Stomach (tissue), 8 donors: ENCODE measurements at regions not wholly inside any gene's neighbourhood (a gene's known extent, or its start where the extent isn't known, plus 50 kb on each side); places are given as distances from the start of the nearest gene placed in this dataset.

Experiments used
- DNase-seq, 2 donors: peaks; one replicate each; pipeline versions ENCODE4 v3.0.0 to v3.0.0-alpha.2; 2013 to 2019
- H3K27ac ChIP-seq, 5 donors: fragments of 200-600 bp in 4 of 5; sonication (generic) in 4 of 5; one replicate each; pipeline ENCODE4 v1.5.1; 2013 to 2019; ENCODE audit warnings: mild to moderate bottlenecking in 1 of 5, moderate library complexity in 1 of 5
- H3K27me3 ChIP-seq, 3 donors: fragments of 200-600 bp; sonication (generic); one replicate each; pipeline ENCODE4 v1.5.1; 2017 to 2019; ENCODE audit warnings: mixed run types in 1 of 3
- H3K36me3 ChIP-seq, 4 donors: fragments of 200-600 bp; sonication (generic); 1 replicate in 3 of 4; 2 replicates in 1 of 4; pipeline ENCODE4 v1.5.1; 2016 to 2019
- H3K4me1 ChIP-seq, 4 donors: fragments of 200-600 bp; sonication (generic); one replicate each; pipeline ENCODE4 v1.5.1; 2016 to 2019
- H3K4me3 ChIP-seq, 4 donors: fragments of 200-600 bp; sonication (generic) in 3 of 4; one replicate each; pipeline ENCODE4 v1.5.1; 2016 to 2019; ENCODE audit warnings: mild to moderate bottlenecking in 1 of 4
- H3K9me3 ChIP-seq, 4 donors: fragments of 200-600 bp; sonication (generic); one replicate each; pipeline ENCODE4 v1.5.1; 2016 to 2019
- CTCF ChIP-seq, 7 experiments: fragments of 450-650 bp in 4 of 7; fragments of 200-600 bp in 3 of 7; sonication (generic) in 3 of 7; IDR thresholded peaks; one replicate each; pipeline ENCODE4 v1.5.1; 2016 to 2019; ENCODE audit warnings: antibody characterized with exemption in 7 of 7, control low read depth in 2 of 7, mild to moderate bottlenecking in 1 of 7
- EP300 ChIP-seq: sonication (generic); formaldehyde crosslinking; IDR thresholded peaks from one replicate; pipeline ENCODE4 v1.6.1; 2017; ENCODE audit warnings: antibody characterized with exemption
- POLR2A ChIP-seq, 4 donors: fragments of 450-650 bp; IDR thresholded peaks; one replicate each; pipeline ENCODE4 v1.6.1; 2016; ENCODE audit warnings: antibody characterized with exemption in 4 of 4, control low read depth in 2 of 4, mild to moderate bottlenecking in 1 of 4, moderate library complexity in 1 of 4
- POLR2AphosphoS5 ChIP-seq, 3 donors: sonication (generic); formaldehyde crosslinking; IDR thresholded peaks; one replicate each; pipeline ENCODE4 v1.6.1; 2016; ENCODE audit warnings: antibody characterized with exemption in 3 of 3
- WGBS, 5 donors: extraction: QIAGEN DNeasy Blood & Tissue Kit in 3 of 5; methylation state at CpG; one replicate each; pipeline versions ENCODE4 v1.1.5 to v1.1.7; 2013 to 2018; 5-methylcytosine and 5-hydroxymethylcytosine counted together
- intact Hi-C: fragments of 100-400 bp; cut with DNase I; formaldehyde crosslinking; loops from one replicate; pipeline ENCODE4 v1.15.1; 2023; ENCODE audit warnings: low total_unique reads
- donor health status: healthy with polysubstance abuse.
- donor health status: Bipolar disorder and iron deficiency.
- donor health status: healthy.

DNA sequence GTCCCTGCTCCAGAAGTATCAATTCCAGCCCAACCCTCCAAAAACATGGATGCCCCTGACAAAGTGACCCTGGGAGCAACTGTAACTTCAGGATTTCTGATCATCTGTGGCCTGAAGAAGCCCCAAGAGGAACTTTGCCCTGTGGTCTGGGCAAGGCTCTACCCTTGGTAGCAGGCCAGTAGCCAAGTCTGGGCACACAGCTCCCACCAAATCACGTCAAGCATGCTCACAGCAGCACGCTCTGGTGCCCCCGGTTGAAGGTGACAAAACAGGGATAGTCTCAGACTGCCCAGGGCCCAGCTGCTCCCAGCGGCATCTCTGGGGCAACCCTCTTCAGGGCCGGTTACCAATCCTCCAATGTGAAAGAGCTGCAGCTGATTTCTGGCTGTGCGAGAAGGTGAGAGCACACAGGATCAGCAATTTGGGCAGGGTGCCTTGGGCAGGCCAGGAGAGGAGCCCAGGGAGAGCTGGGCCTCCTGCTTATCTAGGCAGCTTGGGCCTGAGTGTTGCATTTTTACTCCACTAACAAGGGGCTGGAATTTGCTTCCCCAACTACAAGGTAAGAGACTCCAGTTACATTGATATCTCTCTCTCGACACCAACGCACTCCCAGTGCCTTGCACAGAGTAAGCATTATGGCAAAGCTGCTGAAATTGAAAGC lies 418.1 kb downstream of the BCOR start:
- H3K4me3 ChIP-seq, result no peak overlapping the region

DNA sequence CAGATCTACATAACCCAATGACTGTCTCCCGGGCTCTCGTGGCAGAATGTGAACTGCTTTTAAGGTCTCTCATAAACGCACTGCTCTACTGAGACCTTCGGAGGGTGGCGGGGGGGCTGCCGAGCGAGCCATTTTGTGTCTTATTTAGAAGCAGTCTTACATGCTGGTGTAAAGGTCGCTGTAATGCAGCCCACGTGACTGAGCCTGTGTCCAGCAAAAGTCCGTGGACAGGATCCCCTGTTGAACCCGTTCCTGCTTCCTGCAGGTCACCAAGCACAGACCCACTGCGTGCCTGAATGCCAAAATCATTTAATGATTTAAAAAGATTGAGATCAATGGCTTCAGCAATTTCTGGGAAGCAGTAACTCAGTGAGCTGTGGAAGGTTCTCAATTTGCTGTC lies 415.9 kb downstream of the BCOR start:
- peaks cover 0 to 7% (median 0%) of the 10 kb centered on the region in 4 donors for H3K9me3 ChIP-seq
- intact Hi-C loops, result no loop called here
- peaks cover 0 to 1% (median 0%) of the 10 kb centered on the region in 3 donors for H3K27me3 ChIP-seq
- 78 to 88% (median 80%) methylated on average over 8 to 12 of the region's 12 CpGs for WGBS, 5 donors
- no peak overlapping the region for H3K4me3 ChIP-seq
- no peak for TF ChIP-seq EP300
- no peak for TF ChIP-seq POLR2A (IDR thresholded peaks at IDR 0.05)
- TF ChIP-seq POLR2AphosphoS5 (IDR thresholded peaks at IDR 0.05), result no peak
- no peak for TF ChIP-seq CTCF (IDR thresholded peaks at IDR 0.05)
- no peak for DNase-seq
- H3K36me3 ChIP-seq, result no peaks in the 10 kb centered on the region
- H3K4me1 ChIP-seq, result no peaks in the 10 kb centered on the region
- no peak overlapping the region for H3K27ac ChIP-seq

More for the DNA sequence above, 418.1 kb downstream of the BCOR start:
- Histone ChIP-seq H3K27ac (no peak overlapping the region), H3K36me3 (no peaks in the 10 kb centered on the region), H3K4me1 (no peaks in the 10 kb centered on the region), H3K9me3 (peaks cover 0 to 12% (median 0%) of the 10 kb centered on the region in 4 donors), H3K27me3 (no peaks in the 10 kb centered on the region)
- no peak for DNase-seq
- no peak for TF ChIP-seq POLR2AphosphoS5 (IDR thresholded peaks at IDR 0.05)
- TF ChIP-seq CTCF (IDR thresholded peaks at IDR 0.05), result no peak
- no peak for TF ChIP-seq POLR2A (IDR thresholded peaks at IDR 0.05)
- no peak for TF ChIP-seq EP300
- intact Hi-C loops, result no loop called here
- 84 to 94% (median 88%) methylated on average over 2 to 8 of the region's 8 CpGs for WGBS, 5 donors

DNA sequence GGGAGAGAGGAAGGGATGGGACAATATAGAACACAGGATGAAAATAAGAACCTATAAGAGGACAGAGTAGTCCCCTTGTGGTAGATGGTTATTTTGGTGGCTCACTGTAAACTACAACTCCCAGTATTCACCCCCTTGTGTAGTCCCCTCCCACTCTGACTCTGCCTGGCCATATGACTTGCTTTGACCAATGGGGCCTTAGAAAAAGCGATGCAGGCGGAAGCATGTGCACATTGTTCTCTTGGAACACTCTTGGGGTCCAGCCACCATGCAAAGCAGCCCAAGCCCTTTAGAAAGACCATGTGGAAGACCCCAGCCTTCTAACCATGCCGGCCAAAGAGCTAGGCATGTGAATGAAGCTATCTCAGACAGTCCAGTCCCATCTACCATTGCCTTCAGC lies 415.0 kb downstream of the BCOR start:
- 85 to 98% (median 87%) methylated on average over 2 to 3 of the region's 3 CpGs for WGBS, 5 donors
- H3K9me3 ChIP-seq, result peaks cover 0 to 7% (median 0%) of the 10 kb centered on the region in 4 donors
- DNase-seq, result no peak
- TF ChIP-seq POLR2AphosphoS5 (IDR thresholded peaks at IDR 0.05), result no peak
- TF ChIP-seq POLR2A (IDR thresholded peaks at IDR 0.05), result no peak
- TF ChIP-seq EP300, result no peak
- intact Hi-C loops, result no loop called here
- H3K4me3 ChIP-seq, result no peak overlapping the region
- no peaks in the 10 kb centered on the region for H3K36me3 ChIP-seq
- no peak overlapping the region for H3K27ac ChIP-seq
- H3K4me1 ChIP-seq, result no peaks in the 10 kb centered on the region
- H3K27me3 ChIP-seq, result peaks cover 0 to 9% (median 0%) of the 10 kb centered on the region in 3 donors

- TF ChIP-seq EP300 (no peak), CTCF (IDR thresholded peaks at IDR 0.05) (no peak)
- Histone ChIP-seq H3K4me1 (peaks cover 4 to 20% (median 9%) of the 10 kb centered on the region in 4 donors), H3K36me3 (no peaks in the 10 kb centered on the region), H3K9me3 (peaks cover 0 to 16% (median 0%) of the 10 kb centered on the region in 4 donors), H3K4me3 (peak overlapping the region; percentile 46 to 54 (median 48)), H3K27ac (peak overlapping the region in 1 of 5 donors; percentile 69), H3K27me3 (peaks cover 0 to 21% (median 15%) of the 10 kb centered on the region in 3 donors)
- intact Hi-C loops, result no loop called here
- WGBS, 5 donors, result 58 to 80% (median 63%) methylated on average over 8 to 9 of the region's 9 CpGs
- no peak for DNase-seq
These were observed 409.6 kb downstream of the BCOR start for GRCh38 chrX:39688219-39688575.
